ENCODE measurements at regions not wholly inside any gene's neighbourhood (a gene's known extent, or its start where the extent isn't known, plus 50 kb on each side); places are given as distances from the start of the nearest gene placed in this dataset.

GRCh38 chr14:48788771-48789170 is 797.4 kb downstream of the RPS29 start:
- no peaks in the 10 kb centered on the region for H3K9me2 ChIP-seq (replicated peaks; ENCODE audit: control insufficient read depth, low read length)
- no peaks in the 10 kb centered on the region for H3K27me3 ChIP-seq (ENCODE audit: control insufficient read depth, low read length)
- no peak overlapping the region for H3K4me3 ChIP-seq (ENCODE audit: low read length)
- H3K79me2 ChIP-seq (ENCODE audit: control insufficient read depth, low read length), result no peaks in the 10 kb centered on the region
- H3K9me3 ChIP-seq (ENCODE audit: control insufficient read depth, insufficient read depth, low read length), result no peaks in the 10 kb centered on the region
- no peak for TF ChIP-seq EZH2phosphoT487 (IDR thresholded peaks at IDR 0.05; ENCODE audit: borderline replicate concordance, low read length)
- TF ChIP-seq CTCF (IDR thresholded peaks at IDR 0.05; ENCODE audit: low read depth, low read length, poor library complexity, severe bottlenecking), result no peak
- no peak overlapping the region for H3K27ac ChIP-seq (ENCODE audit: low read depth, low read length)
- H3K36me3 ChIP-seq (ENCODE audit: control insufficient read depth, low read length), result no peaks in the 10 kb centered on the region
- H3K4me1 ChIP-seq (ENCODE audit: control insufficient read depth, low read length), result no peaks in the 10 kb centered on the region
- H4K20me1 ChIP-seq (ENCODE audit: control insufficient read depth, insufficient read depth, low read depth, low read length), result no peaks in the 10 kb centered on the region
- H3F3A ChIP-seq (ENCODE audit: control insufficient read depth, insufficient read depth), result no peaks in the 10 kb centered on the region
- no peak overlapping the region for H3K4me2 ChIP-seq (ENCODE audit: low read length)

- no peak for TF ChIP-seq EZH2phosphoT487 (IDR thresholded peaks at IDR 0.05; ENCODE audit: borderline replicate concordance, low read length)
- TF ChIP-seq CTCF (IDR thresholded peaks at IDR 0.05; ENCODE audit: low read depth, low read length, poor library complexity, severe bottlenecking), result no peak
- no peaks in the 10 kb centered on the region for H3K9me2 ChIP-seq (replicated peaks; ENCODE audit: control insufficient read depth, low read length)
Measured at GRCh38 chr14:48786498-48786897, 799.7 kb downstream of the RPS29 start.

GRCh38 chr14:48771717-48772116 is 814.5 kb downstream of the RPS29 start:
- H3K27ac ChIP-seq (ENCODE audit: low read depth, low read length), result no peak overlapping the region
- H3K27me3 ChIP-seq (ENCODE audit: control insufficient read depth, low read length), result no peaks in the 10 kb centered on the region
- H3K36me3 ChIP-seq (ENCODE audit: control insufficient read depth, low read length), result no peaks in the 10 kb centered on the region
- H3K79me2 ChIP-seq (ENCODE audit: control insufficient read depth, low read length), result no peaks in the 10 kb centered on the region
- no peaks in the 10 kb centered on the region for H3K4me1 ChIP-seq (ENCODE audit: control insufficient read depth, low read length)
- no peaks in the 10 kb centered on the region; the same call in 1 of the 2 replicates for H3K9me3 ChIP-seq (ENCODE audit: control insufficient read depth, insufficient read depth, low read length)
- no peaks in the 10 kb centered on the region for H3F3A ChIP-seq (ENCODE audit: control insufficient read depth, insufficient read depth)
- no peak overlapping the region for H3K4me3 ChIP-seq (ENCODE audit: low read length)
- no peaks in the 10 kb centered on the region for H4K20me1 ChIP-seq (ENCODE audit: control insufficient read depth, insufficient read depth, low read depth, low read length)
- no peak for TF ChIP-seq CTCF (IDR thresholded peaks at IDR 0.05; ENCODE audit: low read depth, low read length, poor library complexity, severe bottlenecking)
- no peak for TF ChIP-seq EZH2phosphoT487 (IDR thresholded peaks at IDR 0.05; ENCODE audit: borderline replicate concordance, low read length)
- no peak overlapping the region for H3K4me2 ChIP-seq (ENCODE audit: low read length)
- no peaks in the 10 kb centered on the region for H3K9me2 ChIP-seq (replicated peaks; ENCODE audit: control insufficient read depth, low read length)

More at GRCh38 chr14:48786498-48786897, 799.7 kb downstream of the RPS29 start:
- Histone ChIP-seq H3F3A (ENCODE audit: control insufficient read depth, insufficient read depth) (no peaks in the 10 kb centered on the region), H3K27ac (ENCODE audit: low read depth, low read length) (no peak overlapping the region), H3K4me3 (ENCODE audit: low read length) (no peak overlapping the region), H4K20me1 (ENCODE audit: control insufficient read depth, insufficient read depth, low read depth, low read length) (no peaks in the 10 kb centered on the region), H3K9me3 (ENCODE audit: control insufficient read depth, insufficient read depth, low read length) (no peaks in the 10 kb centered on the region), H3K36me3 (ENCODE audit: control insufficient read depth, low read length) (no peaks in the 10 kb centered on the region), H3K4me2 (ENCODE audit: low read length) (no peak overlapping the region), H3K4me1 (ENCODE audit: control insufficient read depth, low read length) (no peaks in the 10 kb centered on the region), H3K79me2 (ENCODE audit: control insufficient read depth, low read length) (no peaks in the 10 kb centered on the region), H3K27me3 (ENCODE audit: control insufficient read depth, low read length) (no peaks in the 10 kb centered on the region)

- H4K20me1 ChIP-seq (ENCODE audit: control insufficient read depth, insufficient read depth, low read depth, low read length), result no peaks in the 10 kb centered on the region
- H3K4me2 ChIP-seq (ENCODE audit: low read length), result no peak overlapping the region
- no peaks in the 10 kb centered on the region for H3K36me3 ChIP-seq (ENCODE audit: control insufficient read depth, low read length)
- H3K4me3 ChIP-seq (ENCODE audit: low read length), result no peak overlapping the region
- no peaks in the 10 kb centered on the region for H3K4me1 ChIP-seq (ENCODE audit: control insufficient read depth, low read length)
- no peaks in the 10 kb centered on the region for H3F3A ChIP-seq (ENCODE audit: control insufficient read depth, insufficient read depth)
- H3K27me3 ChIP-seq (ENCODE audit: control insufficient read depth, low read length), result no peaks in the 10 kb centered on the region
- H3K9me3 ChIP-seq (ENCODE audit: control insufficient read depth, insufficient read depth, low read length), result no peaks in the 10 kb centered on the region
- TF ChIP-seq EZH2phosphoT487 (IDR thresholded peaks at IDR 0.05; ENCODE audit: borderline replicate concordance, low read length), result no peak
- no peak for TF ChIP-seq CTCF (IDR thresholded peaks at IDR 0.05; ENCODE audit: low read depth, low read length, poor library complexity, severe bottlenecking)
- H3K79me2 ChIP-seq (ENCODE audit: control insufficient read depth, low read length), result no peaks in the 10 kb centered on the region
- no peak overlapping the region for H3K27ac ChIP-seq (ENCODE audit: low read depth, low read length)
- H3K9me2 ChIP-seq (replicated peaks; ENCODE audit: control insufficient read depth, low read length), result no peaks in the 10 kb centered on the region
Measured at GRCh38 chr14:48751293-48751692, 834.9 kb downstream of the RPS29 start.
